ENCODE measurements at regions not wholly inside any gene's neighbourhood (a gene's known extent, or its start where the extent isn't known, plus 50 kb on each side); places are given as distances from the start of the nearest gene placed in this dataset.
A peak's percentile ranks its signal among the peaks of the same experiment; 100 is the strongest.

DNA sequence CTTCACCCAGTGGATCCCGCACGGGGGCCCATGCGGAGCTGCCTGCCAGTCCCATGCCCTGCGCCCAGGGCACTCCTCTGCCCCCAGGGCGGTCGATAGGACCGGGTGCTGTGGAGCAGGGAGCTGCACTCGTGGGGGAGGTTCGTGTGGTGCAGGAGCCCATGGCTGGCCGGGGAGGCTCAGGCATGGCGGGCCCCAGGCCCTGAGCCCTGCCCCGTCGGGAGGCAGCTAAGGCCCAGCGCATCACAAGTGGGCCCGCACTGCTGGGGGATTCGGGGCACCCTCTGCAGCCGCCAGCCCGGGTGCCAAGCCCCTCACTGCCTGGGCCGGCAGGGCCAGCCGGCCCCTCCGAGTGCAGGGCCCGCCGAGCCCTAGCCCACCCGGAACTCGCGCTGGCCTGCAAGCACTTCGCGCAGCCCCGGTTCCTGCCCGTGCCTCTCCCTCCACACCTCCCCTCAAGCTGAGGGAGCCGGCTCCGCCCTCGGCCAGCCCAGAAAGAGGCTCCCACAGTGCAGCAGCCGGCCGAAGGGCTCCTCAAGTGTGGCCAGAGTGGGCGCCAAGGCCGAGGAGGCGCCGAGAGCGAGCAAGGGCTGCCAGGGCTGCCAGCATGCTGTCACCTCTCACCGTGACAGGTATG lies 221.1 kb upstream of the RORB start:
- DNase-seq, result no peak

DNA sequence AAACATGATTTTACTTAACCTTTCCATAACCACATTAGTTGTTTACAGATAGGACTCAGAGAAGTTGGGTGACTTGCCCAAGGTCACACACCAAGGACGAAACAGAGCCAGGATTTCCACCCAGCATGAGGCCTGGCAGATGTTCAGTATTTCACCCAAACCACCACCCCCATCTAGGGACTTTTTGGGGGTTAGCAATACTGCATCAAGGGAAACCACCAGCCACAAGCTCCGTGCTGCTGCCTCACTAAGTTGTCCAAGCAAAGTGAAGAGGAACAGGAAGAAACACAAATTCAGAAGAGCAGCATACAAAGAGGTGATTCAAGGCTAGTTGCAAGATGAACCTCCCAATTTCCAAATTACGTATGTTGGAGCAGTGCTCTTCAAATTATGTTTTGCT lies 219.6 kb upstream of the RORB start:
- DNase-seq, result peak in 1 of 5 donors; percentile 76

DNA sequence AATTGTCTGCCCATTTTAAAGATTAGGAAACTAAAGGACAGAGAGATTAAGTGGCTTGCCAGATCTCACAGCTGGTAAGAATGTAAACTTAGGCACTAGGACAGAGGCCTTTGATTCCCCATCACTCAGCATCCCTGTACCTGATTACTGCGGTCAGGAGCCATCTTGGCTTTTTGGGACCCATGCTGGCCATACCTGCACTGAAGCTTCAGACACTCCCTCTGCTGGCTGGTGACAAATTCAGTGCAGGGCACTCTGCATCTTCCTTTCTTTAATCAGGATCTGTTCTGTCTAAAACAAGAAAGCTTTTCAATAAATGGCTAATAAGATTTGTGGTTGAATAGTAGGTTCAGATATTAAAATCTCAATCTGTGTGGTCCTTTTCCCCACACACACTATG lies 215.5 kb upstream of the RORB start:
- DNase-seq, result peak in 1 of 5 donors; percentile 7

DNA sequence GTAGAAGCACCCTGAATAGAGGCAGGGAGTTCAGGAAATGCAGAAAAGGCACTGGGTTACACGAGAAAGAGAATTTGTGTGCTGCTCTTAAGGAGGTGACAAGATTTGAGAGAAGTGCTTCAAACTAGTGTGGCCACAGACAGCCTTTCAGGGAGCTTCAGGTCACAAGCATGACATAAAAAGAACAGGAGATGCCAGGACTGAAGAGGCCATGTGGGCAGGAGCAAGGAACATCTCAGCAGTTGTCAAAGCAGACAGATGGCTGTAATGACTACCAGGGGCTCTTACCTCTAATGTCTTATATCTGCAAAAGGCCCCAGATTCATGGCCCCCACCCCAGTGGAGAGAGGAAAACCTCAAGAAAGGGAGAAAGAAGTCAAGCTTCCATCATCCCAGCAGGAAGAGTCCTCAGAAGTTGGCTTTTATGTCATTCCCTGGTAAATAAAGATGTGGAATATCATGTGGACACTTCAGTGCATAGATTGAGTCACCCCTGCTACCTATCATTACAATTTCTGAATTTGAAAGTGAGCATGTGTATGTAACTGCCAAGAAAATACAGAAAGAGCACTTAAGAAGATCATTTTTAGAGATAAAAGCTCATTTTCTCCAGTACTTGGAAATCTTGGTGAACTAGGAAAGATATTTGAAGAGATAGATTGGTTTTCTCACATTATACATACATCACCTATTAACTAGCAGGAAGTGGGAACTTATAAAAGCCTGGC lies 214.4 kb upstream of the RORB start:
- no peak for DNase-seq

DNA sequence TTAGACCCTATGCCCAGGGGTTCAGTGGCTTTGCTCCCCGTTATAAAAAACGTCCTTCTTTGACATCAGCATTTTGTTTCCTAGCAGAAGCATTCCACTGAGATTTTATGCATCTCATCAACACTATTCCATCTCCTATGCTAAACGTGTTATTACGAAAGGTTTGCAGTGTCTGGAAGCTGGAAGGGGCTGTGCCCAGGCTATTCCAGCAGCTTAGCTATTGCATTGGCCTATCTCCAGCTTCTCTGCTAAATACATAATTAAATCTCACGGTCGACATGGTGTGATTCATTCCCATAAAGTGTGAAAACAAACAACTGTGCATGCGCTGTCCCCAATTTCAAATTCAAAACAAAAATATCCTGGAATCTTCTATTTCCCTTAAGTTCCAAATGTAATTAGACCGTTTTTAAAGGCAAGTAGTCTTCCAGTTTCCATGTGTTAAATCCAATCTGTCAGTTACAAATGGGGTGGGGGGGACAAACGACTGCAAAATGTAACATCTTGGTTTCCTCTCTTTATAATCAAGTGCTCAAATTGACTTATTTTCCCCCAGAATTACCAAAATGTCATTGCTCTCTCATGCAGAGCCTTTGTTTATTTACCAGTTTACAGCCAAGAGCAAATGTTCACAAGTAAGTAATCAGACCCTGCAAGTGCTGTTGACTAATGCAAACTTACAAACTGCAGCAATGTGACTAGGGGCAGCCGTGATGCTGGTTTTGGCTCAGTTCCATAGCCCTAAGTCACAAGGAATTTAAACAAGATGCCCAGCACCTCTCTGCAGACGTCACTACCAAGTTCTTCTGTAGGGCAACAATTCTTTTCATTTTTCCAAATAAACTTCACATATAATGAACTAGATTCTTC lies 212.3 kb upstream of the RORB start:
- no peak for DNase-seq

DNA sequence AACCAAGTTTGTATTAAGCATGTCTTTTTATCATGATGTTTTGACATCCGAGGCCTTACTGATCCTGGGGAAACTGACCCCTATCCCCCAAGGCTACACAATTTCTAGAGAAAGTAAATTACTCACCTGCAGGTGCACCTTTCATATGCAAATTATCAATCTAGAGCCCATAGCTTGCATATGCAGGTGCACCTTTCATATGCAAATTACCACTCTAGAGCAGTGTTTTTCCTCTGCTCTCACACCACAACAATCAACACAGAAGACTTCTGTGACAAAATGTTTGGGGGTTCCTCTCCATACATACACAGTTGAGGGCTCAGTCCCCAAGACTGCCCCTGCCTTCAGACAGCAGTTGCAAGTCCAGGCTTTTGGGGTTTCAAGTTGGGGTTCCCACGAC lies 203.7 kb upstream of the RORB start:
- no peak for DNase-seq

DNA sequence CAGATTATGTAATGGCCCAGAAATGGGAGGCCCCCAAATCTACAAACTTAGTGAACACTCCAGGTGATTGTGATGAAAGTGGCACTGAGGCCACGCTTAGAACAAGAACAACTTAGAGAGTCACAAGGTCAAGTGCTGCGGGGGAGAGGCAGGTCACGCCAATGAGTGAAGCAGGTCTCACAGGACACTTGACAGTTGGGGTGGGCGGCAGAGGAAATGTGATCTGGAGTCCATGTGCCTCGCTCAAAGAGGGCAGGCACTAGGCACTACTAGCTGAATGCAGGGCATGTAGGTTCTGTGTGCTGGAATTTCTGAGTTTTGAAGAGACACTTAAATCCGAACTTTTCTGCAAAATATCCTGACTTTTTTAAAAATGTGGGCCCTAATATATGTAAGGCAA lies 193.2 kb upstream of the RORB start:
- DNase-seq, result no peak

DNA sequence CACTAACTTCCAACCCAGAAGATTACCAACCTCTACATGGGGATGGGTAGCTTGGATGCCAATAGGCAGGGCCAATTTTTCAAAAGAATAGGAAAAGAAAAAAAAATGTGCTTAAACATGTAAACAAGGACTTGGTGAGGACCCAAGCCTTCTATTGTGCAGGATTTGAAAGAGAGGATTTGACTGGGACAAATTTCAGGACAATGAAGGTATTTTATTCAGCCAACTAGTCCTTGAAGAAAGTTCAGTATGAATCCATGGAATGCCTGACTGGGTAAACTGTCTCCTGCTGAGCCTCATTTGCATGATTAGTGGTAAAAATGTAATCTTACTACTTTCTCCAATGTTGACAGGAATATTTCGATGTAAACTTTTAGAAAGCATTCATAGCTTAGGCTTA lies 192.5 kb upstream of the RORB start:
- DNase-seq, result no peak

DNA sequence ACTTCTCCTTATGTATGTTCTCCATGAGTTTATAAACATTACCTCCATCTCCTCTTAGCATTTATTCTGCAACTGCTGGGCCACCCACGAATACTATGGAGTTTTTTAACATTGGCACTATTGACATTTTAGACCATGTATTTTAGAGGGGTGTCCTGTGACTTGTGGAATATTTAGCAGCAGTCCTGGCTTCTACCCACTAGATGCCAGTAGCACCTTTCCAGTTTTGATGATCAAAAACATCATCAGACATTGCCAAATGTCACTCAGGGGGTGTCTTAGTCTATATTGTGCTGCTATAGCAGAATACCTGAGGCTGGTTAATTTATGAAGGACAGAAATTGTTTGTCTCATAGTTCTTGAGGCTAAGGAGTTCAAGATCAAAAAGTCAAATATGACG lies 187.5 kb upstream of the RORB start:
- DNase-seq, result no peak

DNA sequence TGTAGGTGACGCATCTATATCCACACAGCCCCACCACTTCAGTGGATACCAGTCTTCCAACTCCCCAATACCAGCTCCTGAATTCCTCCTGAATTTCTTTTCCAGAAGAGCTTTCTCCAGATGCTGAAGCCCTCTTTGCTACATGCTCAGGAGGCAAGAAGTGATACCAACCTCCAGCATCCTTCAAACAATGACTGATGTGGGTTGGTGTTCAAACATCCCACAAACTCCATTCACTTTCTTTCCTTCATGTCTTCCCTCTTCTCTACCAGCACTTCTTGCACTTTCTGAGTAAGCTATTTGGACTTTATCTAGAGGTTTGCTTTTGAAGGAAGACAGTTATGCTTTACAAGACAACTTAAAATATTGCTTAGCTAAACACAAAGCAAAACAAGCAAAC lies 179.9 kb upstream of the RORB start:
- no peak for DNase-seq

DNA sequence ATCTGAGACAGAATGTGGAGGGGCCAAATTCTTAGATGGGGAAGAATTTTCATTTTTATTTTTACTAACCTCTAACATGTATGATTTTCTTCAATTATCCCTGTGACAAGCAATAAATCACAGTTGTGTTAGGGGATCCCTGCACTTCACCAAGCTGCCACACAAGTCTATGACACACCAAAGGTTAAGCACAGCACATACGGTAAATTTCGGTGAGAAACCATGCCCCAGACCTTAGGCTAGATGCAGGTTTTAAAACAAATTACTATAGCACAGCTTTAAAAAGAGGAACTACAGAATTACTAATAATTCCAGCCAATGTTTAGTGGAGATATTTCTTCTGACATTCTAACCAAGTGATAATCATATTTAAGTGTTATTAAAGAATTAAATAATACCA lies 175.7 kb upstream of the RORB start:
- no peak for DNase-seq

DNA sequence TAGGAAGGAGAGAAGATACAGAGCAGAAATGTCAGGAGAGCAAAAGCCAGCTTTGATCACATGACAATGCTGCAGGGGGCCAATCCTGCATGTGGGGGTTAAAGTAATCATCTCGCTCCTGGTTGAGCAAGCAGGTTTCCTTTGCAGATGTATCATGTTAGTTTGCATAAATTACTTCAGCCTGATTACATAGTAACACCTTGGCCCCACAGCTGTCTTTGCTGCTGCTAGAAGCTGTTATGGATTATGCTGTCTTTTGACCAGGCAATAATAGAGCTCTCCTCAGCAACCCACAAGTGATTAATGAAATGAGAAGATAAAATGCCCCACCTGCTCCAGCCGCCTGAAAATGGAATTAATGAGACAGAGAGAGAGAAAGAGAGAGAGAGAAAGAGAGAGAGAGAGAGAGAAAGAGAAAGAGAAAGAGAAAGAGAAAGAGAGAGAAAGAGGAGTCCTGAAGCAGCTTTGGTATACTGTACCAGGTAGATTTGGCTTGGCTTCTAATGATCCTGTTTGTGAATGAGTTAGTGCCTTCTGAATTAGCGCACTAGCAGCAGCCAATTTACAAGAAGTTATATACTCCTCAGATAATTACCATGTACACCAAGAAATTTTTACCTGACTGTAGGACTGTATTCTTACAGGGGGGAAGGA lies 174.3 kb upstream of the RORB start:
- peak in 1 of 5 donors; percentile 10 for DNase-seq

DNA sequence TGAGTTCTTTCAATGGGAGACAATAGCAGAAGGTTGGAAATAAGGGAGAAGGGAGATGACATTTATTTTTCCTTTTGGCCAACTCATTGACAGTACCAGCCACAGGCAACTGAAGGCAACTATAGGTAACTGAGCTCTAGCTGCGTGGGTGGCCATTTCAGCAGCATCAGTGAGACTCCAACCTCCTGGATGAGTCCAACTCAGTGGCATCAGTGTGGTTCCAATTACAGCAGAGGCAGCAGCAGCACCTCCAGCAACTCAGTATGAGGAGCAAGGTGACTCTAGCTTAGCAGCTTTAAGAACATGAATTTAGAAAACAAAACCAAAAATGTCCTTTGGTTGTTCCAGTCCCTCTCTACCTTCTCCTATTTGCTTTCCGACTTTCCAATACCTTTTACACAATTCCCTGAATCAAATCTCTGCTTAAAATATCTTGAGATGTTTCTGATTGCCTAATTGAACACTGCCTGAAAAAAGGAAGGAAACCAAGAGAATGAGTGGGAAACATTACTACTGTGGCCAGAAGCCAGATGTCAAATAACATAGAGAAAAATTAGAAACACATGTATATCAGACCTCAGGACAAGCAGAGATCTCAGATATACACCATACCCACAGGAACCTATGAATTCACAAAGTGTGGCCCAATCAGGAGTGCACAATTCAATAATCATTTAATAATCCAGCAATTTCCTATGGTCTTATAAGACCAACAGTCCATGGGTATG lies 166.5 kb upstream of the RORB start:
- DNase-seq, result no peak

DNA sequence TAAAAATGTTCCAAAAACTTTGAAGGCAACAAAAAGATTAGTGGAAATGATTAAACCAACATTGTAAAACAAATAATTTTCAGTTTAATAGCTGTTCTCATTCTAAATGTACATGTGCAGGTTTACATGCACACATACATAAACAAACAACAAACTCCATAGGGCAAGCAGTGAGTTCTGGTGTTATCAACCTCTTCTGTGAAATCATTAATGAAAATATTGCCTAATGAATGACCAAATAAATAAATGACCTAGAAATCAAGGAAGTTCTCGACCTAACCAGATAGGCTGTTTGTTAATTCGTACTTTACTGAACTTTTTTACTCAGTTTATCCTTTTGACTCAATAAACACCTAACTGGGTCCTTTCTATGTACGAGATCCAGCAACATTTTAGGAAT lies 165.5 kb upstream of the RORB start:
- DNase-seq, result no peak

DNA sequence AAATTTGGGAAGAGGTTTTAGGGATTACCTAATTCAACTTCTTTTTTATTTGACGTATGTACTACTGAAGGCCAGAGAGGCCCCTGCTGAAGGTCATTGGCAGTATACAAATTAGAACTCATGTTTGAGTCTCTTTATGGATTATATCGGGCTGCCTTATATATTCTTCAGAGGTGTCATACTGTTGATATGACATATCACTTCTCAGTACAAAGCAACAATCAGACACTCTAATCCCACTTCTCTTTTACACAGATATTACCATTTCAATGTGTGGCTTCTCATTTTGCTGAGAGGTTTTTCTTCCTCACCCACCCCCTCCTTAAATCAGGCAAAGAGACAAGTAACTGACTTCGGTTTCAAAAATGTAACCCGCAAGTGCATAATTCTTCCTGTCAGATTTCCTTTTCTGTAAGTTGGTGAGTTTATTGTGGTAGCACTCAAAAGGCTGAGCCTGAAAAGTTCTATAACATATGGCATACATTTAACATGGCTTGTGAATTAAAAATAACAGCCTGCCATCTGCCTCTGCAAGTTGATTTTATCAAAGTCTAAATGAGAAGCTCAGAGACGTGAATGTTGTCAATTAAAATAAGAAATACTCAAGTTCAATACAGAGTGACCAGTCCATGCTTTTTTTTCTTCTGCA lies 163.6 kb upstream of the RORB start:
- DNase-seq, result peak in 1 of 5 donors; percentile 34

DNA sequence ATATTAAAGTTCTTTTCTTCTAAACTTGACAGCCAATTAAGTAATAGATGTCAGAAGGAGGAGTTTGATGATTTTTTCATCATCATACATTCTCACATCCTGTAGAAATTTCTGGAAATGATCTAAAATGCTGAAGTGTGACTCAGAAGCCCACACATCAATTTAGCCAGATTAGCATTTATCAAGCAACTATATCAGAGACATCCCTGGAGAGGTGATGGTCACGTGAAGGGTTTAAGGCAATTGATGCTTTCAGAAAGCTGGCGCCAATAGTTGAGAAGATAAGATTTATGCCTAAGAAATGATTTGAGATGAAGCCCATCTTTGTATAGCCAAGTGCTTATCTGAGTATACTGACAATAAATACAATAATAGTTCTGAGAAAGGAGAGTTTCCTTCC lies 162.9 kb upstream of the RORB start:
- DNase-seq, result peak in 1 of 5 donors; percentile 21

DNA sequence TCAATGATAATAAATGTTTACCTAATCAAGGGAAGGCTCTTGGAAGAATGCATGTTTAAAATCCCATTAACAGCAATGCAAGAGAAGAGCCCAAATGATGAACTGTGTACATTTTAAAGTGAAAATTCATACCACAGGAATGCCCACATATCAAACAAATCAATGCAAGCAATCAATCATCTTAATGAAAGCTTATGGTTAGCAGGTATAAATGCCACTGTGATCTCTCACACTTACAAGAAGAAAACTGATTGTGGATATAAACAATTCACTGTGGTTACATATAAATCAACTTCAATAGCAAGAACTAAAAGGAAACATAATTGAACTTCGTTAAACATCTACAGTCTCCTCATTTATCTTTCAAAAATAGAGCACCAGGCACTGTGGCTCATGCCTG lies 161.0 kb upstream of the RORB start:
- no peak for DNase-seq

DNA sequence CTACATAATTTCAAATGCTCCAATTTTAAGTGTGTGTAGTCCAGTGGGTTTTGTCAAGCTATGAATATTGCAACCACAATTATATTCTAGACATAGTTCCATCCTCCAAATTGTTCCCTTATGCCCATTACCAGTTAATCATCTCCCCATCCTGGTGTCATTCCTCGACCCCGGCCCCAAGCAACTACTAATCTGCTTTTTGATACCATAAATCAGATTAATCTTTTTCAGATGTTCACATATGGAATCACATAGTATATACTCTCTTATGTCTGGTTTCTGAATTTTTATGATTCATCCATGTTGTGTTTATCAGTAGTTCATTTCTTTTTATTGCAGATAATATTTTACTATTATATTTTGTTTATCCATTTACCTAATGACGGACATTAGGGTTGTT lies 148.4 kb upstream of the RORB start:
- no peak for DNase-seq

DNA sequence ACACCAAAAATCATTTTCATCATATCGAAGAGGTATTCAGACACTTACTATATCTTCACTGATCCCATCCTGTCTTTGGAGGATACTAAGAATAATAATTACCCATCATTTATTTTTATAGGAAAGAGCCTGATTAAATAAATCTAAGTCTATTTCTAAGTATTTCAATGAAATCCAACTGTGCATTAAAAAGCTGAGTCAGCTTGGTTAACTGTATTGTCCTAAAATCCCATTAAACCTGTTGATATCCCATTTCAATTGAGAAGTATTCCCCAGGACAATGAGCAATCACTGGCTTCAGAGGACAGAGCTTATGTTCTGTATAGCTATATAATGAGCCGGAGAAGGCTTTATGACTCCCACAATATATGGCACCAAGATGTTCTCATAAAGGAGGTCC lies 142.0 kb upstream of the RORB start:
- DNase-seq, result no peak

DNA sequence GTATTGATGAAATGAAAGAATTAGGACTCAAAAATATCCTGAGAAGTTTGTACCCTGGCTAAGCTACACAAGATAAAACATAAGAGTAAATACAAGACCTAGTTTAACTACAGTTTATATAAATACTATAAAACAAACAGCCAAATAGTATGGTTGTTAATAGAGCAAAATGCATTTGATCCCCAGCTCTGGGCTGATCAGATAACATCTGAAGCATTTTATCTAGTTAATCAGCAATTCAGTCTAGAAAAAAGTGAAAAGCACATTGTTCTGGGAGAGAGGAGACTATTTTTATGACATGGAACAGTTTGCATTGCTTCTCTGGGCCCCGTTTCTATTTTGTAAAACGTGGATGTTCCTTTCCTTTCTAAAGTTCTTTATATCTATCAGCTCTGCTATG lies 139.6 kb upstream of the RORB start:
- no peak for DNase-seq

DNA sequence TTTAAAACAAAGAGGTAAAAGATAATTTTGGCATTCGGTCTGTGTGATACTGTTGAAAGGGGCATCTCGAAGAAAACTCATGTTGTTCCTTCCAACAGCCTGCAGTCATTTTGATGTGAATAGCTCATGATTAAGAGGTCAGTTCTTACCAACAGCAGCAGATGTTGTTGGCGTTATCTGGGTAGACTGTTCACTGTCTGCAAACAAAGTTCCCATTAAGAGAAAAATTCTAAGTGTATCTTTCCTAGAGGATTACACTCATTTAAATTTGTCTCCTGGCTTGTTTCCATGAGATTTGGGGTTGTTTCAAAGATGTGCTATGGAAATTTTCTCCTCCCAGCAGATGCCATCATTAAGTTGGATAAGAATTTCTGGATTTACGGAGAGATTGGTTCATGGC lies 138.2 kb upstream of the RORB start:
- no peak for DNase-seq

DNA sequence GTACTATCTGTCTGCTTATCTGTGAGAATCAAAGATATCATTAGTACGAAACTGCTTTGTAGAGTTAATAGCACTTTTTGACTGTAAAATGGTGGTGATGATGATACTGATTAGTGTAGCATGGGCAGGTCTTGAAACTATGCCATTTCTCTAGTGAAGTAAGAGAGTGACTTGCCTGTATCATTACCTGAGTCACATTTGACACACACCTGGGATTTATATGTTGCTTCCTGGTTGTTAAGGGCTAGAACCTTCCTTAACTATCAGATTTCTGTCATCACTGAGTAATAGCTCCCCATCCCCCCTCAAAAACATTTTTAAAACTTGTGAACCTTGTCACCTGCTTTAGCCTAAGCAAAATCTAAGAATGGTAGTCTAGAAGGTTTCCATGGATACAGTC lies 135.6 kb upstream of the RORB start:
- DNase-seq, result no peak
